Trophoblast cell (in vitro differentiated cells and primary cell): ENCODE measurements at regions not wholly inside any gene's neighbourhood (a gene's known extent, or its start where the extent isn't known, plus 50 kb on each side); places are given as distances from the start of the nearest gene placed in this dataset.

Experiments used
- DNase-seq, 2 donors: peaks; one replicate each; pipeline ENCODE4 v3.0.0-alpha.2; 2016
- H2AFZ ChIP-seq: 2 replicates; pipeline ENCODE4 v1.6.1; 2013; ENCODE audit warnings: low read length, moderate library complexity, mild to moderate bottlenecking; ENCODE audit not compliant: insufficient read depth, poor library complexity
- H2AK5ac ChIP-seq: 2 replicates; pipeline ENCODE4 v1.6.1; 2013; ENCODE audit warnings: mild to moderate bottlenecking, low read length
- H2BK120ac ChIP-seq: 2 replicates; pipeline ENCODE4 v1.6.1; 2013; ENCODE audit warnings: low read length, mild to moderate bottlenecking, moderate library complexity; ENCODE audit not compliant: insufficient read depth, poor library complexity
- H2BK12ac ChIP-seq: 2 replicates; pipeline ENCODE4 v1.6.1; 2013; ENCODE audit warnings: mild to moderate bottlenecking, low read length, moderate library complexity
- H2BK5ac ChIP-seq: 2 replicates; pipeline ENCODE4 v1.6.1; 2013; ENCODE audit warnings: low read length, low read depth, moderate library complexity, mild to moderate bottlenecking; ENCODE audit not compliant: poor library complexity
- H3K14ac ChIP-seq: 2 replicates; pipeline ENCODE4 v1.6.1; 2013; ENCODE audit warnings: mild to moderate bottlenecking, low read length
- H3K18ac ChIP-seq: 2 replicates; pipeline ENCODE4 v1.6.1; 2013; ENCODE audit warnings: mild to moderate bottlenecking, low read length
- H3K23ac ChIP-seq: 2 replicates; pipeline ENCODE4 v1.6.1; 2013; ENCODE audit warnings: low read length
- H3K27ac ChIP-seq: 2 replicates; pipeline ENCODE4 v1.5.1; 2013; ENCODE audit warnings: low read depth, mild to moderate bottlenecking, inconsistent platforms, low read length, moderate library complexity
- H3K27me3 ChIP-seq: 2 replicates; pipeline ENCODE4 v1.6.1; 2013; ENCODE audit warnings: inconsistent platforms, mild to moderate bottlenecking, low read length, moderate library complexity; ENCODE audit not compliant: insufficient read depth
- H3K36me3 ChIP-seq, 2 experiments: 1 replicate in 1 of 2; 2 replicates in 1 of 2; pipeline ENCODE4 v1.6.1; 2013; ENCODE audit warnings: low read length in 2 of 2, mild to moderate bottlenecking in 2 of 2, moderate library complexity in 1 of 2; ENCODE audit not compliant: insufficient read depth in 2 of 2, control insufficient read depth in 1 of 2
- H3K4ac ChIP-seq: 2 replicates; pipeline ENCODE4 v1.6.1; 2013; ENCODE audit warnings: low read depth, mild to moderate bottlenecking, low read length, moderate library complexity
- H3K4me1 ChIP-seq, 2 experiments: 1 replicate in 1 of 2; 2 replicates in 1 of 2; pipeline ENCODE4 v1.6.1; 2013; ENCODE audit warnings: low read length in 2 of 2, mild to moderate bottlenecking in 2 of 2, moderate library complexity in 1 of 2; ENCODE audit not compliant: insufficient read depth in 2 of 2, control insufficient read depth in 1 of 2
- H3K4me2 ChIP-seq: 2 replicates; pipeline ENCODE4 v1.6.1; 2013; ENCODE audit warnings: inconsistent platforms, mild to moderate bottlenecking, low read length, moderate library complexity
- H3K4me3 ChIP-seq: 2 replicates; pipeline ENCODE4 v1.5.1; 2013; ENCODE audit warnings: mild to moderate bottlenecking, low read depth, low read length, inconsistent platforms
- H3K79me1 ChIP-seq: one replicate; pipeline ENCODE4 v1.6.1; 2013; ENCODE audit warnings: low read length
- H3K79me2 ChIP-seq: 2 replicates; pipeline ENCODE4 v1.6.1; 2013; ENCODE audit warnings: low read length, mild to moderate bottlenecking; ENCODE audit not compliant: control insufficient read depth, insufficient read depth, poor library complexity
- H3K9ac ChIP-seq: 2 replicates; pipeline ENCODE4 v1.6.1; 2013; ENCODE audit warnings: mild to moderate bottlenecking, low read length
- H3K9me3 ChIP-seq: 2 replicates; pipeline ENCODE4 v1.6.1; 2013; ENCODE audit warnings: low read depth, mild to moderate bottlenecking, control low read depth, inconsistent platforms, low read length; ENCODE audit not compliant: insufficient read depth
- H4K12ac ChIP-seq: 2 replicates; pipeline ENCODE4 v1.6.1; 2013; ENCODE audit warnings: low read depth, mild to moderate bottlenecking, low read length, moderate library complexity
- H4K8ac ChIP-seq: 2 replicates; pipeline ENCODE4 v1.6.1; 2013; ENCODE audit warnings: low read depth, mild to moderate bottlenecking, low read length, moderate library complexity
- H4K91ac ChIP-seq: one replicate; pipeline ENCODE4 v1.6.1; 2013; ENCODE audit warnings: low read depth, mild to moderate bottlenecking, low read length, moderate library complexity
- WGBS: extraction: QIAGEN DNeasy Blood & Tissue Kit; methylation state at CpG from one replicate; pipeline ENCODE4 v1.1.7; 2013; ENCODE audit warnings: missing lambda C conversion rate; ENCODE audit not compliant: insufficient read length, insufficient coverage; ENCODE audit errors: extremely low coverage; 5-methylcytosine and 5-hydroxymethylcytosine counted together

DNA sequence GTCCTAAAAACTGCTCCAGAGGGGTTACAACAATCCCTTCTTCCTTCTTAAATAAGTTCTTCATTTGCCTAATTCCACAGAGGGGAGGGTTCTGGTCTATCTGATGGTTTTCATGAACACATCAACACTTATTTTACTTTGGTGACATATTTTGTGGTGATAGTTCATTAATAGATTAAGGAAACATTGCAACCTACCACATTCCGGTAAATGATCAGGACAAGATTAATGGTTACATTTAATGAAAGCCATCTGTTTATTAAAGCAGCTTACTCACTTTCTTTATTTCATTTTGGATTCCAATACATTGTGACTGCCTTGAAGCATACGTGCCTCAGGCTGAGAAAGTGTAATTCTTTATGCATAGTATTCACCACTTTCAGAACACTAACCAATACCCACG lies 101.0 kb downstream of the SKIDA1 start:
- Histone ChIP-seq H4K12ac (no peak overlapping the region), H3K36me3 (no peaks in the 10 kb centered on the region), H2AK5ac (no peak overlapping the region), H3K4me3 (no peak overlapping the region), H3K4me1 (peaks cover 5% of the 10 kb centered on the region in 2 experiments), H3K79me1 (peaks cover 26% of the 10 kb centered on the region), H2AFZ (no peak overlapping the region), H3K9me3 (peaks cover 9% of the 10 kb centered on the region), H3K27me3 (no peaks in the 10 kb centered on the region), H2BK12ac (no peak overlapping the region), H2BK120ac (no peak overlapping the region), H2BK5ac (no peak overlapping the region), H4K8ac (no peak overlapping the region), H3K18ac (no peak overlapping the region), H3K9ac (no peak overlapping the region), H3K4me2 (no peak overlapping the region), H3K23ac (no peak overlapping the region), H3K4ac (no peak overlapping the region), H4K91ac (no peak overlapping the region), H3K79me2 (peaks cover 2% of the 10 kb centered on the region), H3K27ac (no peak overlapping the region), H3K14ac (no peak overlapping the region)
- WGBS, result no CpG with 5 or more reads among the region's 3 CpGs
- no peak for DNase-seq

DNA sequence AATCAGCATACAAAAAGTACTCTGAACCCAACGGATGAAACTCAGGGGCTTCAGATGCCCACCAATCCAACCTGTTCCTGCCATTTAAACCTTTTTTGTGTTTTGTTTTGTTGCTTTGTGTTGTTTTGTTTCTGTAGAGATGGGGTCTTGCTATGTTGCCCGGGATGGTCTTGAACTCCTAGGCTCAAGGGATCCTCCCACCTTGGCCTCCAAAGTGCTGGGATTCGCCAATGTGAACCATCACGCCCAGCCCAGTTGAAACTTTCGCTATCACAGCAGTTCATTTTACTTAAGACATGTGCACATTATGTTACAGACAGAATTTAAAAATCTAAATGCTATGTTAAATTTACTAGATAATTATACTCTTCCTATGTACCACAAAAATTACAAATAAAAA lies 101.6 kb downstream of the SKIDA1 start:
- H3K18ac ChIP-seq, result no peak overlapping the region
- H3K9me3 ChIP-seq, result peaks cover 9% of the 10 kb centered on the region
- H3K9ac ChIP-seq, result no peak overlapping the region
- H2BK5ac ChIP-seq, result no peak overlapping the region
- no peak for DNase-seq
- no peak overlapping the region for H3K4ac ChIP-seq
- H3K4me1 ChIP-seq, result peaks cover 5 to 8% of the 10 kb centered on the region in 2 experiments
- no peak overlapping the region for H2BK120ac ChIP-seq
- peak overlapping the region; percentile 91 for H2BK12ac ChIP-seq
- H3K79me2 ChIP-seq, result peaks cover 2% of the 10 kb centered on the region
- peak overlapping the region; percentile 78 for H4K91ac ChIP-seq
- H3K36me3 ChIP-seq, result no peaks in the 10 kb centered on the region
- H3K27ac ChIP-seq, result no peak overlapping the region
- no peak overlapping the region for H3K4me3 ChIP-seq
- no peak overlapping the region for H3K4me2 ChIP-seq
- no peak overlapping the region for H3K23ac ChIP-seq
- no CpG with 5 or more reads among the region's 5 CpGs for WGBS
- no peak overlapping the region for H2AK5ac ChIP-seq
- peaks cover 28% of the 10 kb centered on the region for H3K79me1 ChIP-seq
- H2AFZ ChIP-seq, result no peak overlapping the region
- H4K12ac ChIP-seq, result no peak overlapping the region
- H3K27me3 ChIP-seq, result no peaks in the 10 kb centered on the region
- H4K8ac ChIP-seq, result no peak overlapping the region
- no peak overlapping the region for H3K14ac ChIP-seq

DNA sequence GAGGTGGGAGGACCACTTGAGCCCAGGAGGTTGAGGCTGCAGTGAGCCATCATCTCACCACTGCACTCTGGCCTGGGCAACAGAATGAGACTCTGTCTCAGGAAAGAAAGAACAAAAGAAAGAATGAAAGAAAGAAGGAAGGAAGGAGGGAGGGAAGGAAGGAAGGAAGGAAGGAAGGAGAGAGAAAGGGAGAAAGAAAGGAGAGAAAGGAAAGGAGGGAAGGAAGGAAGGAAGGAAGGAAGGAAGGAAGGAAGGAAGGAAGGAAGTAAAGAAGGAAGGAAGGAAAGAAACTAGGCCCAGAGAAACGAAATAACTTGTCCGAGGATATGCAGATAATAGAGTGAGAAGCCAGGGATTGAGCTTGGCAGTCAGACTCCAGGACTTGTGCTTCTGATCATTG lies 102.1 kb downstream of the SKIDA1 start:
- Histone ChIP-seq H3K27me3 (no peaks in the 10 kb centered on the region), H4K12ac (no peak overlapping the region), H3K9me3 (peaks cover 9% of the 10 kb centered on the region), H3K4me3 (no peak overlapping the region), H3K79me1 (peaks cover 28% of the 10 kb centered on the region), H2AFZ (no peak overlapping the region), H2AK5ac (peak overlapping the region; percentile 68), H3K18ac (peak overlapping the region; percentile 23), H4K91ac (peak overlapping the region; percentile 78), H3K79me2 (peaks cover 2% of the 10 kb centered on the region), H3K27ac (no peak overlapping the region), H3K14ac (peak overlapping the region; percentile 33), H3K9ac (no peak overlapping the region), H2BK12ac (peak overlapping the region; percentile 88), H4K8ac (no peak overlapping the region), H3K36me3 (no peaks in the 10 kb centered on the region), H3K23ac (no peak overlapping the region), H3K4ac (no peak overlapping the region), H3K4me2 (no peak overlapping the region), H2BK120ac (peak overlapping the region; percentile 53), H3K4me1 (peaks cover 5 to 8% of the 10 kb centered on the region in 2 experiments), H2BK5ac (no peak overlapping the region)
- no CpG with 5 or more reads among the region's 2 CpGs for WGBS
- no peak for DNase-seq

GRCh38 chr10:21421794-21422193 lies 103.7 kb downstream of the SKIDA1 start:
- H3K23ac ChIP-seq, result no peak overlapping the region
- no CpG with 5 or more reads among the region's 4 CpGs for WGBS
- H2BK120ac ChIP-seq, result peak overlapping the region; percentile 31
- H3K4me1 ChIP-seq, result peaks cover 2 to 7% of the 10 kb centered on the region in 2 experiments
- H3K18ac ChIP-seq, result no peak overlapping the region
- no peak for DNase-seq
- no peak overlapping the region for H4K12ac ChIP-seq
- peaks cover 18% of the 10 kb centered on the region for H3K79me1 ChIP-seq
- H3K4me3 ChIP-seq, result no peak overlapping the region
- H3K27me3 ChIP-seq, result no peaks in the 10 kb centered on the region
- H2BK12ac ChIP-seq, result no peak overlapping the region
- H4K91ac ChIP-seq, result no peak overlapping the region
- no peak overlapping the region for H3K4ac ChIP-seq
- H2BK5ac ChIP-seq, result peak overlapping the region; percentile 43
- peaks cover under 1% of the 10 kb centered on the region for H3K79me2 ChIP-seq
- no peaks in the 10 kb centered on the region for H3K36me3 ChIP-seq
- no peak overlapping the region for H2AFZ ChIP-seq
- H3K27ac ChIP-seq, result no peak overlapping the region
- peaks cover 3% of the 10 kb centered on the region for H3K9me3 ChIP-seq
- H3K9ac ChIP-seq, result no peak overlapping the region
- H2AK5ac ChIP-seq, result no peak overlapping the region
- H3K4me2 ChIP-seq, result no peak overlapping the region
- no peak overlapping the region for H3K14ac ChIP-seq
- H4K8ac ChIP-seq, result peak overlapping the region; percentile 11
